Skeletal muscle satellite cell (primary cell): ENCODE measurements at regions not wholly inside any gene's neighbourhood (a gene's known extent, or its start where the extent isn't known, plus 50 kb on each side); places are given as distances from the start of the nearest gene placed in this dataset.
"Not testable (repeated sequence)": the region's sequence is repeated elsewhere in the genome, so short reads cannot be mapped to it uniquely, and the experiment has no call there.

Experiments used
- H3K27me3 ChIP-seq: 2 replicates; pipeline ENCODE4 v1.7.0; 2013; ENCODE audit warnings: low read length; ENCODE audit not compliant: control insufficient read depth, insufficient read depth
- H3K36me3 ChIP-seq: 2 replicates; pipeline ENCODE4 v1.7.0; 2013; ENCODE audit warnings: mild to moderate bottlenecking, control low read depth, low read length; ENCODE audit not compliant: insufficient read depth
- H3K4me1 ChIP-seq: 2 replicates; pipeline ENCODE4 v1.7.0; 2013; ENCODE audit warnings: low read length; ENCODE audit not compliant: control insufficient read depth, insufficient read depth
- H3K4me2 ChIP-seq: 2 replicates; pipeline ENCODE4 v1.7.0; 2013; ENCODE audit warnings: mild to moderate bottlenecking, low read length
- H3K4me3 ChIP-seq: 2 replicates; pipeline ENCODE4 v1.7.0; 2013; ENCODE audit warnings: low read length
- H3K9ac ChIP-seq: 2 replicates; pipeline ENCODE4 v1.7.0; 2013; ENCODE audit warnings: mild to moderate bottlenecking, low read depth, low read length, moderate library complexity
- H3K9me3 ChIP-seq: replicated peaks from 2 replicates; pipeline ENCODE4 v1.7.0; 2013; ENCODE audit warnings: mild to moderate bottlenecking, control low read depth, low read length

- H3K9ac ChIP-seq, H3K4me1 ChIP-seq, H3K4me2 ChIP-seq, H3K36me3 ChIP-seq, H3K4me3 ChIP-seq, H3K27me3 ChIP-seq: not testable (repeated sequence)
- H3K9me3 ChIP-seq = peaks cover 24% of the 10 kb centered on the region
Measured at GRCh38 chr10:130938891-130939290, 372.6 kb downstream of the TCERG1L start.

GRCh38 chr10:130941886-130942285 lies 369.6 kb downstream of the TCERG1L start:
- Histone ChIP-seq H3K27me3 (no peaks in the 10 kb centered on the region), H3K4me2 (no peak overlapping the region), H3K9ac (no peak overlapping the region), H3K4me3 (no peak overlapping the region), H3K4me1 (no peaks in the 10 kb centered on the region), H3K9me3 (peaks cover 11% of the 10 kb centered on the region), H3K36me3 (no peaks in the 10 kb centered on the region)

- no peak overlapping the region for H3K9ac ChIP-seq
- no peaks in the 10 kb centered on the region for H3K4me1 ChIP-seq
- peaks cover 13% of the 10 kb centered on the region for H3K9me3 ChIP-seq
- H3K4me3 ChIP-seq = no peak overlapping the region
- H3K27me3 ChIP-seq = no peaks in the 10 kb centered on the region
- H3K4me2 ChIP-seq = no peak overlapping the region
- no peaks in the 10 kb centered on the region for H3K36me3 ChIP-seq
Measured at GRCh38 chr10:130952086-130952485, 359.4 kb downstream of the TCERG1L start.

- Histone ChIP-seq H3K9me3 (peaks cover 18% of the 10 kb centered on the region), H3K4me3 (no peak overlapping the region), H3K4me2 (no peak overlapping the region), H3K27me3 (no peaks in the 10 kb centered on the region), H3K36me3 (no peaks in the 10 kb centered on the region), H3K4me1 (no peaks in the 10 kb centered on the region), H3K9ac (no peak overlapping the region)
Measured at GRCh38 chr10:130954326-130954905, 357.1 kb downstream of the TCERG1L start.

GRCh38 chr10:130956251-130956650 lies 355.3 kb downstream of the TCERG1L start:
- no peak overlapping the region for H3K4me3 ChIP-seq
- peaks cover 36% of the 10 kb centered on the region for H3K9me3 ChIP-seq
- H3K27me3 ChIP-seq = no peaks in the 10 kb centered on the region
- no peaks in the 10 kb centered on the region for H3K36me3 ChIP-seq
- H3K4me1 ChIP-seq = no peaks in the 10 kb centered on the region
- H3K9ac ChIP-seq = no peak overlapping the region
- no peak overlapping the region for H3K4me2 ChIP-seq

- Histone ChIP-seq H3K36me3 (no peaks in the 10 kb centered on the region), H3K4me1 (no peaks in the 10 kb centered on the region), H3K4me3 (no peak overlapping the region), H3K27me3 (no peaks in the 10 kb centered on the region), H3K4me2 (no peak overlapping the region), H3K9ac (no peak overlapping the region), H3K9me3 (peaks cover 43% of the 10 kb centered on the region)
Measured at GRCh38 chr10:130957423-130957822, 354.1 kb downstream of the TCERG1L start.

GRCh38 chr10:130958003-130958402 lies 353.5 kb downstream of the TCERG1L start:
- Histone ChIP-seq H3K36me3 (no peaks in the 10 kb centered on the region), H3K9me3 (peaks cover 45% of the 10 kb centered on the region), H3K27me3 (no peaks in the 10 kb centered on the region), H3K9ac (no peak overlapping the region), H3K4me2 (no peak overlapping the region), H3K4me1 (no peaks in the 10 kb centered on the region), H3K4me3 (no peak overlapping the region)

- Histone ChIP-seq H3K27me3 (no peaks in the 10 kb centered on the region), H3K36me3 (no peaks in the 10 kb centered on the region)
Measured at GRCh38 chr10:130958981-130959751, 352.4 kb downstream of the TCERG1L start.

GRCh38 chr10:130959752-130960195 lies 351.7 kb downstream of the TCERG1L start:
- Histone ChIP-seq H3K9me3 (peaks cover 47% of the 10 kb centered on the region), H3K4me2 (no peak overlapping the region), H3K4me1 (no peaks in the 10 kb centered on the region), H3K9ac (no peak overlapping the region), H3K36me3 (no peaks in the 10 kb centered on the region), H3K4me3 (no peak overlapping the region), H3K27me3 (no peaks in the 10 kb centered on the region)

More at GRCh38 chr10:130958981-130959751, 352.4 kb downstream of the TCERG1L start:
- H3K9ac ChIP-seq = no peak overlapping the region
- no peak overlapping the region for H3K4me2 ChIP-seq
- no peaks in the 10 kb centered on the region for H3K4me1 ChIP-seq
- H3K4me3 ChIP-seq = no peak overlapping the region
- peaks cover 42% of the 10 kb centered on the region for H3K9me3 ChIP-seq

GRCh38 chr10:130960531-130960930 lies 351.0 kb downstream of the TCERG1L start:
- Histone ChIP-seq H3K4me1 (no peaks in the 10 kb centered on the region), H3K4me2 (no peak overlapping the region), H3K36me3 (no peaks in the 10 kb centered on the region), H3K4me3 (no peak overlapping the region), H3K27me3 (no peaks in the 10 kb centered on the region), H3K9ac (no peak overlapping the region), H3K9me3 (peaks cover 47% of the 10 kb centered on the region)

- peaks cover 47% of the 10 kb centered on the region for H3K9me3 ChIP-seq
- H3K4me1 ChIP-seq = no peaks in the 10 kb centered on the region
- H3K36me3 ChIP-seq = no peaks in the 10 kb centered on the region
- no peak overlapping the region for H3K9ac ChIP-seq
- H3K4me2 ChIP-seq = no peak overlapping the region
- no peaks in the 10 kb centered on the region for H3K27me3 ChIP-seq
- no peak overlapping the region for H3K4me3 ChIP-seq
Measured at GRCh38 chr10:130961506-130962239, 349.8 kb downstream of the TCERG1L start.
